ENCODE measurements at regions not wholly inside any gene's neighbourhood (a gene's known extent, or its start where the extent isn't known, plus 50 kb on each side); places are given as distances from the start of the nearest gene placed in this dataset.
"Not testable (repeated sequence)": the region's sequence is repeated elsewhere in the genome, so short reads cannot be mapped to it uniquely, and the experiment has no call there.

GRCh38 chr3:125645616-125646015 is 50.3 kb upstream of the OSBPL11 start:
- no peak for DNase-seq (ENCODE audit: low read depth)

- no peak for DNase-seq (ENCODE audit: low read depth)
Measured at GRCh38 chr3:125646581-125646980, 51.3 kb upstream of the OSBPL11 start.

- DNase-seq (ENCODE audit: low read depth) = no peak
Measured at GRCh38 chr3:125647318-125648014, 52.2 kb upstream of the OSBPL11 start.

- DNase-seq (ENCODE audit: low read depth) = no peak
Measured at GRCh38 chr3:125651244-125651643, 55.9 kb upstream of the OSBPL11 start.

- no peak for DNase-seq (ENCODE audit: low read depth)
Measured at GRCh38 chr3:125652349-125652748, 57.1 kb upstream of the OSBPL11 start.

- no peak for DNase-seq (ENCODE audit: low read depth)
Measured at GRCh38 chr3:125654526-125654925, 59.2 kb upstream of the OSBPL11 start.

GRCh38 chr3:125662675-125663074 is 67.4 kb upstream of the OSBPL11 start:
- no peak for DNase-seq (ENCODE audit: low read depth)

- no peak for DNase-seq (ENCODE audit: low read depth)
Measured at GRCh38 chr3:125670352-125670751, 75.1 kb upstream of the OSBPL11 start.

GRCh38 chr3:125670945-125671344 is 75.6 kb upstream of the OSBPL11 start:
- DNase-seq (ENCODE audit: low read depth) = no peak

- DNase-seq (ENCODE audit: low read depth) = no peak
Measured at GRCh38 chr3:125671461-125672243, 76.4 kb upstream of the OSBPL11 start.

GRCh38 chr3:125675791-125676190 is 80.5 kb upstream of the OSBPL11 start:
- DNase-seq (ENCODE audit: low read depth) = no peak

- DNase-seq (ENCODE audit: low read depth) = no peak
Measured at GRCh38 chr3:125679258-125679657, 84.0 kb upstream of the OSBPL11 start.

GRCh38 chr3:125681146-125681545 is 85.8 kb upstream of the OSBPL11 start:
- DNase-seq (ENCODE audit: low read depth) = no peak

GRCh38 chr3:125681906-125682305 is 86.6 kb upstream of the OSBPL11 start:
- DNase-seq (ENCODE audit: low read depth) = not testable (repeated sequence)

- not testable (repeated sequence) for DNase-seq (ENCODE audit: low read depth)
Measured at GRCh38 chr3:125682610-125683009, 87.3 kb upstream of the OSBPL11 start.

GRCh38 chr3:125683067-125683829 is 88.0 kb upstream of the OSBPL11 start:
- DNase-seq (ENCODE audit: low read depth) = no peak

GRCh38 chr3:125684199-125684598 is 88.9 kb upstream of the OSBPL11 start:
- DNase-seq (ENCODE audit: low read depth) = no peak

GRCh38 chr3:125685741-125686140 is 90.4 kb upstream of the OSBPL11 start:
- DNase-seq (ENCODE audit: low read depth) = not testable (repeated sequence)

- DNase-seq (ENCODE audit: low read depth) = no peak
Measured at GRCh38 chr3:125692361-125692760, 97.1 kb upstream of the OSBPL11 start.

- DNase-seq (ENCODE audit: low read depth) = no peak
Measured at GRCh38 chr3:125693887-125694286, 98.6 kb upstream of the OSBPL11 start.

GRCh38 chr3:125694761-125695294 is 99.5 kb upstream of the OSBPL11 start:
- DNase-seq (ENCODE audit: low read depth) = no peak

- no peak for DNase-seq (ENCODE audit: low read depth)
Measured at GRCh38 chr3:125695688-125696087, 100.4 kb upstream of the OSBPL11 start.

Data from stimulated activated CD8-positive, alpha-beta memory T cell treated with anti-CD3 and anti-CD28 coated beads, Interleukin-15, amount 100 ng/mL, for 24 hours (primary cell).